Heart left ventricle (tissue), 16 donors: ENCODE measurements at regions not wholly inside any gene's neighbourhood (a gene's known extent, or its start where the extent isn't known, plus 50 kb on each side); places are given as distances from the start of the nearest gene placed in this dataset.

Experiments
- ATAC-seq, 4 donors: fragments of 200-7000 bp; cut with Tn5 transposase; one replicate each; pipeline ENCODE4 v1.9.1; 2020 to 2022; ENCODE audit warnings: moderate library complexity in 4 of 4, mild to moderate bottlenecking in 3 of 4, moderate number of reproducible peaks in 1 of 4
- DNase-seq, 5 donors: peaks; one replicate each; pipeline ENCODE4 v3.0.0-alpha.2; 2020
- H3K27ac ChIP-seq, 12 donors: fragments of 200-600 bp; sonication (generic) in 4 of 12; one replicate each; pipeline versions ENCODE4 v1.5.0 to v1.8.0; 2016 to 2022; ENCODE audit warnings: mild to moderate bottlenecking in 2 of 12
- H3K27me3 ChIP-seq, 9 donors: fragments of 200-600 bp; sonication (generic) in 2 of 9; one replicate each; pipeline versions ENCODE4 v1.5.1 to v1.8.0; 2016 to 2022; ENCODE audit warnings: mild to moderate bottlenecking in 3 of 9
- H3K36me3 ChIP-seq, 9 donors: fragments of 200-600 bp; sonication (generic) in 2 of 9; one replicate each; pipeline versions ENCODE4 v1.5.0 to v1.8.0; 2018 to 2022; ENCODE audit warnings: mild to moderate bottlenecking in 2 of 9
- H3K4me1 ChIP-seq, 12 donors: fragments of 200-600 bp; sonication (generic) in 4 of 12; one replicate each; pipeline versions ENCODE4 v1.5.0 to v1.8.0; 2016 to 2022; ENCODE audit warnings: mild to moderate bottlenecking in 3 of 12
- H3K4me3 ChIP-seq, 12 donors: fragments of 200-600 bp; sonication (generic) in 4 of 12; one replicate each; pipeline versions ENCODE4 v1.5.0 to v1.8.0; 2017 to 2022; ENCODE audit warnings: mild to moderate bottlenecking in 9 of 12, moderate library complexity in 4 of 12
- H3K9me3 ChIP-seq, 12 donors: fragments of 200-600 bp; sonication (generic) in 4 of 12; one replicate each; pipeline versions ENCODE4 v1.5.0 to v1.8.0; 2016 to 2022; ENCODE audit warnings: mild to moderate bottlenecking in 1 of 12
- POLR2A ChIP-seq, 2 donors: fragments of 450-650 bp; IDR thresholded peaks; one replicate each; pipeline ENCODE4 v1.6.1; 2017; ENCODE audit warnings: antibody characterized with exemption in 2 of 2, mild to moderate bottlenecking in 2 of 2, moderate library complexity in 2 of 2
- WGBS, 4 donors: extraction: QIAGEN DNeasy Blood & Tissue Kit in 2 of 4; methylation state at CpG; one replicate each; pipeline versions ENCODE4 v1.1.5 to v1.1.7; 2013 to 2018; 5-methylcytosine and 5-hydroxymethylcytosine counted together
- intact Hi-C, 10 donors: fragments of 100-400 bp; cut with DNase I; formaldehyde crosslinking; loops; one replicate each; pipeline versions ENCODE4 v1.11.1 to v1.14.2; 2022
- TF ChIP-seq, protein P1 (sequence below), 12 donors: fragments of 200-600 bp; sonication (generic) in 4 of 12; IDR thresholded peaks; one replicate each; pipeline versions ENCODE4 v1.5.0 to v1.8.0; 2018 to 2022; ENCODE audit warnings: antibody characterized with exemption in 12 of 12, mild to moderate bottlenecking in 5 of 12
- donor health status: ischemic (EF 13 %, LVEDD 7.1; RV severe dilation, severe dysfunction).
- donor health status: healthy with polysubstance abuse.
- donor health status: DM: no; HTN: yes; CAD: no.
- donor health status: DM: no; HTN: no; CAD: no.
- donor health status: ischemic (EF 25% LVEDD 6.9; RV normal size, moderate dysfunction).
- donor health status: ischemic (EF 25% LVEDD 5.7; RV mildly dilated, moderate dysfunction).
- donor health status: healthy.
- donor health status: DM: yes; HTN: yes; CAD: no.
- donor health status: ischemic (EF 35%, LVEDD 5.7; RV mildly dilated, moderate dysfunction).
- donor health status: nonischemic (EF 11% LVEDD 7.7; RV severe dilation, severe dysfunction).
- donor health status: DM: yes; HTN: yes; CAD: no.
- donor health status: PGD.
- donor health status: ischemic (EF 29% LVEDD 5.4; RV normal size, mild dysfunction).
- donor health status: nonischemic (EF 23%, LVEDD 6.1; RV moderate dilation, normal function).

DNA sequence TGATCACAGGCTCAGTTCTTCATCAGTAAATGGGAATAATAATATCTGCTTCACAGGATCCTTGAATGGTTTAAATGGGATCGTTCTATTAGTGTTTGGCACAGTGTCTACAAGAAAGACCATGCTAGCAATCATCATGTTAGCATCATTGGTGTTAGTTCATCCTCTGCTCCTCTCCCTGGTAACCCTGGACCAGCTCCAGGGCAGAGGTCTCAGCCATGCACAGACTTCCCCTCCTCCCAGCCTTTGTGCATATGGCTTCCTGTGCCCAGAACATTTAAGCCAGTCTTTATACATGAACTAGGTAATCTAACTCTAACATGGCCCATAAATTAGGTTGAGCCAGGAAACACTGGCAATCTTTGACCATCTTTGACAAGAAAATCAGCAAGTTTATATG lies 180.2 kb downstream of the EPM2A start:
- DNase-seq (no peak), ATAC-seq (no peak)
- 61 to 84% (median 77%) methylated on average over 1 of the region's 1 CpG for WGBS, 4 donors
- H3K4me3 ChIP-seq = no peak overlapping the region
- H3K27ac ChIP-seq = no peak overlapping the region
- no peaks in the 10 kb centered on the region for H3K9me3 ChIP-seq
- peaks cover 0 to 4% (median 0%) of the 10 kb centered on the region in 12 donors for H3K4me1 ChIP-seq
- H3K27me3 ChIP-seq = no peaks in the 10 kb centered on the region
- no peak for TF ChIP-seq POLR2A (IDR thresholded peaks at IDR 0.05)
- TF ChIP-seq, protein P1, sequence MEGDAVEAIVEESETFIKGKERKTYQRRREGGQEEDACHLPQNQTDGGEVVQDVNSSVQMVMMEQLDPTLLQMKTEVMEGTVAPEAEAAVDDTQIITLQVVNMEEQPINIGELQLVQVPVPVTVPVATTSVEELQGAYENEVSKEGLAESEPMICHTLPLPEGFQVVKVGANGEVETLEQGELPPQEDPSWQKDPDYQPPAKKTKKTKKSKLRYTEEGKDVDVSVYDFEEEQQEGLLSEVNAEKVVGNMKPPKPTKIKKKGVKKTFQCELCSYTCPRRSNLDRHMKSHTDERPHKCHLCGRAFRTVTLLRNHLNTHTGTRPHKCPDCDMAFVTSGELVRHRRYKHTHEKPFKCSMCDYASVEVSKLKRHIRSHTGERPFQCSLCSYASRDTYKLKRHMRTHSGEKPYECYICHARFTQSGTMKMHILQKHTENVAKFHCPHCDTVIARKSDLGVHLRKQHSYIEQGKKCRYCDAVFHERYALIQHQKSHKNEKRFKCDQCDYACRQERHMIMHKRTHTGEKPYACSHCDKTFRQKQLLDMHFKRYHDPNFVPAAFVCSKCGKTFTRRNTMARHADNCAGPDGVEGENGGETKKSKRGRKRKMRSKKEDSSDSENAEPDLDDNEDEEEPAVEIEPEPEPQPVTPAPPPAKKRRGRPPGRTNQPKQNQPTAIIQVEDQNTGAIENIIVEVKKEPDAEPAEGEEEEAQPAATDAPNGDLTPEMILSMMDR (IDR thresholded peaks at IDR 0.05) = no peak
- intact Hi-C loops = no loop called here
- no peaks in the 10 kb centered on the region for H3K36me3 ChIP-seq

DNA sequence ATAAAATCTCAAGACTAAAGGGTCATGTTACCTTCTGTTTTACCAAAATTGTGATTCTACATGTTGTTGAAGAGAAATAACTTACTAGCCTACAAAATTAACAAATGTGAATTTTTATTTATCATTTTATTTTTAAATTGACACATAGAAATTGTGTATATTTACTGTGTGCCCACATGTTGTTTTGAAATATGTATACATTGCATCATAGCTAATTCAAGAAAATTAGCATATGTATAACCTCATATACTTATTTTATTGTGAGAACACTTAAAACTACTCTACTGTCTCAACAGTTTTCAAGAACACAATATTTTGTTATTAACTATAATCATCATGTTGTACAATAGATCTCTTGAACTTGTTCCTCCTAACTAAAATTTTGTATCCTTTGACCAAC lies 177.8 kb downstream of the EPM2A start:
- no peaks in the 10 kb centered on the region for H3K36me3 ChIP-seq
- no peaks in the 10 kb centered on the region for H3K9me3 ChIP-seq
- TF ChIP-seq POLR2A (IDR thresholded peaks at IDR 0.05) = no peak
- TF ChIP-seq, protein P1 (IDR thresholded peaks at IDR 0.05) = no peak
- H3K4me1 ChIP-seq = peaks cover 0 to 4% (median 0%) of the 10 kb centered on the region in 12 donors
- DNase-seq (no peak), ATAC-seq (no peak)
- H3K27ac ChIP-seq = no peak overlapping the region
- intact Hi-C loops = no loop called here
- no peak overlapping the region for H3K4me3 ChIP-seq
- no peaks in the 10 kb centered on the region for H3K27me3 ChIP-seq

DNA sequence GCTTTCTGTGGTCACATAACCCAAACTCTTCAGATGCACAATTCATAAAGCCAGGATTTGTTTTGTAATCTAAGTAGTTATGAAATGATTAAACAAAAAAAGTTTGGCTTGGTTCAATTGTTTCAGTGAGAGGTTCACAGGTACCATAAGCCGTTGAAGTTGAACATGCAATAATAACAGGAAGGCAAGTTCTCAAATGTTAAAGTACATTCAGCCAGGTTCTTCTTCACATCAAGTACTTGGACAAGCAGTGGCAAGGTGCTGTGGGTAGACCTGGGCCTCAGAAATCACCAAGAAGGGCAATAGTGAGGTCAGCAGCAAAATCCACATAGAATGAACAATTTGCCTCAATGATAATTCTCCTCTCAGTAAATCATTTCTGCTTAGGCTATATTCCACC lies 175.5 kb downstream of the EPM2A start:
- intact Hi-C loops = no loop called here
- Histone ChIP-seq H3K9me3 (peaks cover 0 to 7% (median 0%) of the 10 kb centered on the region in 12 donors), H3K27ac (no peak overlapping the region), H3K4me3 (no peak overlapping the region), H3K27me3 (no peaks in the 10 kb centered on the region), H3K36me3 (no peaks in the 10 kb centered on the region), H3K4me1 (peaks cover 0 to 4% (median 0%) of the 10 kb centered on the region in 12 donors)
- no peak for ATAC-seq
- 78 to 96% (median 83%) methylated on average over 1 of the region's 1 CpG for WGBS, 4 donors
- no peak for DNase-seq
- TF ChIP-seq, protein P1 (IDR thresholded peaks at IDR 0.05) = no peak
- no peak for TF ChIP-seq POLR2A (IDR thresholded peaks at IDR 0.05)

DNA sequence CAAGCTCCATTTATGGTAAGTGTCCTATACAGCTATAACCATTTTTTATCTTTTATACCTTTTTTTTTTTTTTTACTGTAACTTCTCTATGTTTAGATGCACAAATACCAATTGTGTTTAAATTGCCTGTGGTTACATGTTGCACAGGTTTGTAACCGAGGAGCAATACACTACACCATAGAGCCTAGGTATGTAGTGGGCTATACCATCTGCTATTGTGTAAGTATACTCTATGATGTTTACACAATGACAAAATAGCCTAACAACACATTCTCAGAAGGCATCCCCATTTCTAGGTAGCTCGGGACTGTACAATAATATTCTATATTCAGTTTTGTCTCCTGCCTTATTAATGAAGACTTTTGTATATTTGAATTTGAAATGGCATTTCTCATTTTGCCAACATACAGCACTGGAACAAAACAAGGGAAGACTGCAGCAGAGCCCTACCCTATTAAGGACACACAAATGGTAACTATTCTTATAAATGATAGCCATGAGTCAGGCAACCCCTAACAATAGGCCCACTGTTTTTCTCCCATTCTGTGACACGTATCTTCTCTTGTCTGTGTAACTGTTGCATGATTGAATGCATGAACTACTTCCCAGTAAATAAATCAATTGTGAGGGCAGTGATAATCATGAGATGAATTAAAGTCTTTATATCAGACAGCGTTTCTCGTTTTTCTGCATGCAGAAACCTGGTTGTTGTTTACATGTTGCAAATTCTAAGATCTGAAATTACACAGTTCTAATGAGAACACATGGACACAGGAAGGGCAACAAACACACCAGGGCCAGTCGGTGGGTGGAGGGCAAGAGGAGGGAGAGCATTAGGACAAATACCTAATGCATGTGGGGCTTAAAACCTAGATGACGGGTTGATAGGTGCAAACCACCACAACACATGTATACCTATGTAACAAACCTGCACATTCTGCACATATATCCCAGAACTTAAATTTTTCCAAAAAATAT lies 173.9 kb downstream of the EPM2A start:
- TF ChIP-seq POLR2A (IDR thresholded peaks at IDR 0.05) = no peak
- TF ChIP-seq, protein P1 (IDR thresholded peaks at IDR 0.05) = no peak
- no peak for DNase-seq

More for the DNA sequence above, 173.9 kb downstream of the EPM2A start:
- H3K4me1 ChIP-seq = no peaks in the 10 kb centered on the region
- intact Hi-C loops = no loop called here
- H3K9me3 ChIP-seq = peaks cover 0 to 7% (median 0%) of the 10 kb centered on the region in 12 donors
- H3K36me3 ChIP-seq = no peaks in the 10 kb centered on the region
- no peaks in the 10 kb centered on the region for H3K27me3 ChIP-seq
- no peak for ATAC-seq
- H3K27ac ChIP-seq = no peak overlapping the region
- no peak overlapping the region for H3K4me3 ChIP-seq
- 78 to 88% (median 84%) methylated on average over 7 of the region's 7 CpGs for WGBS, 4 donors
